ENCODE measurements at regions not wholly inside any gene's neighbourhood (a gene's known extent, or its start where the extent isn't known, plus 50 kb on each side); places are given as distances from the start of the nearest gene placed in this dataset.

- TF ChIP-seq POLR2A (IDR thresholded peaks at IDR 0.05) = no peak
- TF ChIP-seq, protein P1, sequence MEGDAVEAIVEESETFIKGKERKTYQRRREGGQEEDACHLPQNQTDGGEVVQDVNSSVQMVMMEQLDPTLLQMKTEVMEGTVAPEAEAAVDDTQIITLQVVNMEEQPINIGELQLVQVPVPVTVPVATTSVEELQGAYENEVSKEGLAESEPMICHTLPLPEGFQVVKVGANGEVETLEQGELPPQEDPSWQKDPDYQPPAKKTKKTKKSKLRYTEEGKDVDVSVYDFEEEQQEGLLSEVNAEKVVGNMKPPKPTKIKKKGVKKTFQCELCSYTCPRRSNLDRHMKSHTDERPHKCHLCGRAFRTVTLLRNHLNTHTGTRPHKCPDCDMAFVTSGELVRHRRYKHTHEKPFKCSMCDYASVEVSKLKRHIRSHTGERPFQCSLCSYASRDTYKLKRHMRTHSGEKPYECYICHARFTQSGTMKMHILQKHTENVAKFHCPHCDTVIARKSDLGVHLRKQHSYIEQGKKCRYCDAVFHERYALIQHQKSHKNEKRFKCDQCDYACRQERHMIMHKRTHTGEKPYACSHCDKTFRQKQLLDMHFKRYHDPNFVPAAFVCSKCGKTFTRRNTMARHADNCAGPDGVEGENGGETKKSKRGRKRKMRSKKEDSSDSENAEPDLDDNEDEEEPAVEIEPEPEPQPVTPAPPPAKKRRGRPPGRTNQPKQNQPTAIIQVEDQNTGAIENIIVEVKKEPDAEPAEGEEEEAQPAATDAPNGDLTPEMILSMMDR (IDR thresholded peaks at IDR 0.05) = no peak
Observed at GRCh38 chr10:63965846-63966245, 444.6 kb downstream of the REEP3 start.

All from Peyer's patch (tissue), 4 donors.